K562 (cell line): ENCODE measurements at regions not wholly inside any gene's neighbourhood (a gene's known extent, or its start where the extent isn't known, plus 50 kb on each side); places are given as distances from the start of the nearest gene placed in this dataset.

Experiments used
- ATAC-seq: fragments of 200-7000 bp; cut with Tn5 transposase; 3 replicates; pipeline ENCODE4 v1.9.1; 2020; ENCODE audit warnings: moderate library complexity
- BruUV-seq: library from RNA; stranded (reverse); fragments of 400-500 nt; replicated peaks from 2 replicates; lab custom pipeline; 2021; lab: Mats Ljungman, UMichigan
- CTCF ChIA-PET: fragments of 300-600 bp; formaldehyde crosslinking; extraction: SDS; loops from one replicate; lab custom pipeline; 2021; ENCODE audit warnings: low intra/inter-chr PET ratio; lab: Yijun Ruan, JAX
- POLR2A ChIA-PET: fragments of 300-600, 350-650 bp; sonication (Branson Sonifier 250); formaldehyde crosslinking; extraction: SDS; loops from one replicate; lab custom pipeline; 2021; ENCODE audit warnings: antibody characterized with exemption, inconsistent platforms; lab: Yijun Ruan, JAX
- DNase-seq, 4 experiments: peaks; one replicate each; pipeline versions ENCODE4 v3.0.0 to v3.0.0-alpha.2; 2011 to 2018; ENCODE audit warnings: low spot score in 3 of 4, mixed read lengths in 3 of 4; ENCODE audit errors: extremely low read depth in 1 of 4
- FAIRE-seq: peaks from 2 replicates; lab custom pipeline; 2011; peaks lifted over from hg19 to GRCh38; lab: Jason Lieb, UNC
- H2AFZ ChIP-seq: 2 replicates; pipeline ENCODE4 v1.6.0; 2011; ENCODE audit warnings: low read depth, low read length, control low read depth, inconsistent platforms
- H3K27ac ChIP-seq: fragments of 200-600 bp; 3 replicates; pipeline ENCODE4 v1.8.0; 2011; ENCODE audit warnings: low read depth, mild to moderate bottlenecking, control low read depth, inconsistent platforms, low read length, moderate library complexity, mixed read lengths; ENCODE audit errors: extremely low read depth
- H3K27me3 ChIP-seq, 2 experiments: fragments of 300-600 bp in 1 of 2; 2 replicates in 1 of 2; 3 replicates in 1 of 2; pipeline versions ENCODE4 v1.6.0 to v1.8.0; 2011; ENCODE audit warnings: inconsistent platforms in 2 of 2, low read length in 2 of 2, mild to moderate bottlenecking in 1 of 2, mixed read lengths in 1 of 2, moderate library complexity in 1 of 2; ENCODE audit not compliant: control insufficient read depth in 2 of 2, insufficient read depth in 2 of 2
- H3K36me3 ChIP-seq: fragments of 300-600 bp; 3 replicates; pipeline ENCODE4 v1.8.0; 2011; ENCODE audit warnings: mild to moderate bottlenecking, low read length, inconsistent platforms; ENCODE audit not compliant: control insufficient read depth, insufficient read depth
- H3K4me1 ChIP-seq, 2 experiments: fragments of 200-600 bp in 1 of 2; replicated peaks in 1 of 2; 2 replicates in 1 of 2; 3 replicates in 1 of 2; pipeline versions ENCODE4 v1.5.1 to v1.8.0; 2011; ENCODE audit warnings: inconsistent platforms in 2 of 2, low read length in 2 of 2, mild to moderate bottlenecking in 1 of 2, mixed read lengths in 1 of 2, moderate library complexity in 1 of 2; ENCODE audit not compliant: control insufficient read depth in 2 of 2, insufficient read depth in 2 of 2
- H3K4me2 ChIP-seq: 2 replicates; pipeline ENCODE4 v1.6.1; 2011; ENCODE audit warnings: low read length, control low read depth, inconsistent platforms, mixed read lengths; ENCODE audit not compliant: insufficient read depth
- H3K4me3 ChIP-seq: fragments of 200-600 bp; sonication (generic), shearing (Covaris generic); 2 replicates; pipeline ENCODE4 v1.5.1; 2016; ENCODE audit warnings: control low read depth, inconsistent platforms
- H3K79me2 ChIP-seq: fragments of 200-600 bp; 3 replicates; pipeline ENCODE4 v1.8.0; 2011; ENCODE audit warnings: low read length, inconsistent platforms; ENCODE audit not compliant: control insufficient read depth, insufficient read depth
- H3K9ac ChIP-seq, 2 experiments: 2 replicates each; pipeline versions ENCODE4 v1.6.0 to v1.6.1; 2011; ENCODE audit warnings: low read depth in 2 of 2, low read length in 2 of 2, control low read depth in 1 of 2, inconsistent platforms in 1 of 2, mild to moderate bottlenecking in 1 of 2, mixed read lengths in 1 of 2; ENCODE audit not compliant: insufficient read depth in 1 of 2
- H3K9me1 ChIP-seq: one replicate; pipeline ENCODE4 v1.6.0; 2011; ENCODE audit warnings: inconsistent platforms, mild to moderate bottlenecking, low read length, moderate library complexity; ENCODE audit not compliant: control insufficient read depth, insufficient read depth
- H3K9me3 ChIP-seq: replicated peaks from 2 replicates; pipeline ENCODE4 v1.5.1; 2011; ENCODE audit warnings: low read depth, low read length, inconsistent platforms; ENCODE audit not compliant: control insufficient read depth, insufficient read depth
- H4K20me1 ChIP-seq: replicated peaks from 2 replicates; pipeline ENCODE4 v1.6.1; 2011; ENCODE audit warnings: low read length, inconsistent platforms, mixed read lengths; ENCODE audit not compliant: control insufficient read depth, insufficient read depth
- BACH1 ChIP-seq: fragments of 200-800 bp; sonication (Bioruptor generic); IDR thresholded peaks from 2 replicates; pipeline ENCODE4 v1.6.1; 2016; ENCODE audit warnings: missing genetic modification characterization, missing compliant biosample characterization
- BRF1 ChIP-seq: IDR thresholded peaks from 3 replicates; pipeline ENCODE4 v1.6.1; 2011; ENCODE audit warnings: borderline replicate concordance, mild to moderate bottlenecking; ENCODE audit not compliant: insufficient read length; ENCODE audit errors: extremely low read depth
- CHCHD3 ChIP-seq: fragments of 250-450 bp; sonication (Bioruptor Pico); IDR thresholded peaks from 2 replicates; pipeline ENCODE4 v2.1.2; 2022; ENCODE audit warnings: mild to moderate bottlenecking
- EGR1 ChIP-seq: fragments of 450-650 bp; conservative IDR thresholded peaks from 2 replicates; pipeline ENCODE4 v1.6.1; 2017; ENCODE audit warnings: mild to moderate bottlenecking
- FOSL1 ChIP-seq: fragments of 200-800 bp; sonication (Bioruptor generic); conservative IDR thresholded peaks from 2 replicates; pipeline ENCODE4 v1.6.1; 2016; ENCODE audit warnings: missing genetic modification characterization, missing compliant biosample characterization
- KLF16 ChIP-seq: IDR thresholded peaks from 2 replicates; pipeline ENCODE4 v1.6.1; 2016; ENCODE audit warnings: antibody characterized with exemption
- POLR2H ChIP-seq: IDR thresholded peaks from 2 replicates; pipeline ENCODE4 v1.6.1; 2016; ENCODE audit warnings: missing genetic modification characterization, low read depth, mild to moderate bottlenecking, control low read depth, missing compliant biosample characterization, moderate library complexity
- ZKSCAN8 ChIP-seq: fragments of 200-800 bp; sonication (Bioruptor generic); IDR thresholded peaks from 2 replicates; pipeline ENCODE4 v1.6.1; 2016; ENCODE audit warnings: missing genetic modification characterization, missing compliant biosample characterization
- ZNF263 ChIP-seq: sonication (generic); formaldehyde crosslinking; IDR thresholded peaks from 2 replicates; pipeline ENCODE4 v1.8.0; 2022; ENCODE audit warnings: mild to moderate bottlenecking, missing genetic modification reagents, borderline replicate concordance
- ZNF764 ChIP-seq: fragments of 250-450 bp; sonication (Bioruptor Pico); IDR thresholded peaks from 2 replicates; pipeline ENCODE4 v1.4.0; 2020; ENCODE audit warnings: low read depth, mild to moderate bottlenecking, moderate library complexity
- ZSCAN32 ChIP-seq: fragments of 450-650 bp; formaldehyde crosslinking; IDR thresholded peaks from 2 replicates; pipeline ENCODE4 v1.4.0; 2020; ENCODE audit warnings: mild to moderate bottlenecking, moderate library complexity
- WGBS: fragments of 100-300 bp; shearing (Covaris generic); methylation state at CpG from one replicate; pipeline ENCODE4 v1.1.6; 2016; ENCODE audit warnings: low coverage, mixed read lengths; ENCODE audit not compliant: insufficient coverage; ENCODE audit errors: missing lambda C conversion rate; 5-methylcytosine and 5-hydroxymethylcytosine counted together
- in situ Hi-C: fragments of 300-500 bp; cut with MboI; formaldehyde crosslinking; loops from 4 replicates; pipeline ENCODE4 v1.15.0; 2018; ENCODE audit warnings: inconsistent platforms, mixed read lengths
- intact Hi-C: fragments of 100-400 bp; cut with micrococcal nuclease; formaldehyde crosslinking; loops from 2 replicates; pipeline ENCODE4 v1.14.2; 2022
- TF ChIP-seq, protein P1 (sequence below): fragments of 450-650 bp; IDR thresholded peaks from 2 replicates; pipeline ENCODE4 v1.6.1; 2017; ENCODE audit warnings: mild to moderate bottlenecking, moderate library complexity

DNA sequence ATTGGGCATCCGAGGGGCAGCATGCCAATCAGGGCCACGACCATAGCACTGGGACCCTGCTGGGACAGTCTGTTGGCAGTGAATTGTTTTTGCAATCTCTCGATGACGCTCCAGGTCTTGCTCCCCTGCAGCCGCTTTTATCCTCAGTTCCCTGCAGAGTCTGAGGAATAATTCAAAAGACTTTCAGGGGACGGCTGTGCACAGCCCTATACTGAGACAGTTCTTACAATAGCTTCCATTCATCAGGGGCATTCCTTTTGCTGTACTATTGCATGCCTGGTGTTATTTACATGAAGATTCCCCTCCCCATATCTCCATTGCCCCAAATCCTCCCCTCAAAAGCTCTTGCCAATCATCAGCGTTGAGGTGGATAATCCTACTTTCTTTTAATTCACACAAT, 163.3 kb upstream of the WWC1 start (continued):
- TF ChIP-seq BRF1 = no peak
- TF ChIP-seq ZKSCAN8 (CRISPR knock-in tag) = no peak
- no peak for TF ChIP-seq CHCHD3 (CRISPR knock-in tag)
- TF ChIP-seq ZNF764 (CRISPR knock-in tag) = no peak
- no peak for TF ChIP-seq FOSL1
- TF ChIP-seq, all 486 proteins: peak for 0

DNA sequence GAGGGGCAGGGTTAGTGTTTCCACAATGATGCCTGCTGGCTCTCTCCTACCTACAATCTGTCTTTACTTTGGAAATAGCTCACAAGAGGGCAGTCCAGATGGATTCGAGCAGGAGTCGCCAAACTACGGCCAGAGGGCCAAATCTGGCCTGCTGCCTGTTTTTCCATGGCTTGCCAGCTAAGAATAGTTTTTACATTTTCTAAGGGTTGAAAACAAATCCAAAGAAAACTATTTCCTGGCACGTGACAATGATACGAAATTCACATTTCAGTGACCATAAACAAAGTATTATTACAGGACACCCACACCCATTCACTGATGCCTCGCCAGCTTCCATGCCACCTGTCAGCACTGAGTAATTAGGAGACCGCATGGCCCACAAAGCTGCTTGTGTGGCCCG, 162.9 kb upstream of the WWC1 start:
- no peaks in the 10 kb centered on the region for H3K9me3 ChIP-seq
- ChIA-PET CTCF (no interaction called here), POLR2A (interaction anchor here (0.8 to 1.3 kb wide), 2 partner anchors 8 to 11 kb away, joined by 3 to 4 read pairs; no protein-coding TSS in a partner anchor)
- WGBS = 1% methylated on average over 8 of the region's 8 CpGs
- FAIRE-seq (no peak), ATAC-seq (no peak), DNase-seq (no peak)
- H4K20me1 ChIP-seq = no peaks in the 10 kb centered on the region; the same call in 1 of the 2 replicates
- H3K4me3 ChIP-seq = no peak overlapping the region
- in situ Hi-C loops = no loop called here
- intact Hi-C loops = no loop called here
- no peaks in the 10 kb centered on the region for H3K9me1 ChIP-seq
- H2AFZ ChIP-seq = no peak overlapping the region
- no peak overlapping the region for H3K27ac ChIP-seq
- no peaks in the 10 kb centered on the region for H3K36me3 ChIP-seq
- TF ChIP-seq ZNF764 (CRISPR knock-in tag) (no peak), ZNF263 (CRISPR knock-in tag) (no peak), BACH1 (tag) (no peak), ZSCAN32 (CRISPR knock-in tag) (no peak), KLF16 (no peak), EGR1 (no peak), POLR2H (tag) (no peak)
- TF ChIP-seq, protein P1, sequence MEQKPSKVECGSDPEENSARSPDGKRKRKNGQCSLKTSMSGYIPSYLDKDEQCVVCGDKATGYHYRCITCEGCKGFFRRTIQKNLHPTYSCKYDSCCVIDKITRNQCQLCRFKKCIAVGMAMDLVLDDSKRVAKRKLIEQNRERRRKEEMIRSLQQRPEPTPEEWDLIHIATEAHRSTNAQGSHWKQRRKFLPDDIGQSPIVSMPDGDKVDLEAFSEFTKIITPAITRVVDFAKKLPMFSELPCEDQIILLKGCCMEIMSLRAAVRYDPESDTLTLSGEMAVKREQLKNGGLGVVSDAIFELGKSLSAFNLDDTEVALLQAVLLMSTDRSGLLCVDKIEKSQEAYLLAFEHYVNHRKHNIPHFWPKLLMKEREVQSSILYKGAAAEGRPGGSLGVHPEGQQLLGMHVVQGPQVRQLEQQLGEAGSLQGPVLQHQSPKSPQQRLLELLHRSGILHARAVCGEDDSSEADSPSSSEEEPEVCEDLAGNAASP = no peak
- H3K9ac ChIP-seq = no peak overlapping the region
- H3K4me1 ChIP-seq = no peaks in the 10 kb centered on the region
- H3K79me2 ChIP-seq = no peaks in the 10 kb centered on the region
- no peak overlapping the region for H3K4me2 ChIP-seq
- no TSS peak for BruUV-seq
- H3K27me3 ChIP-seq = peaks cover 0 to 8% of the 10 kb centered on the region in 2 experiments; a peak in 1 of 5 replicates
